ENCODE measurements at regions not wholly inside any gene's neighbourhood (a gene's known extent, or its start where the extent isn't known, plus 50 kb on each side); places are given as distances from the start of the nearest gene placed in this dataset.
A peak's percentile ranks its signal among the peaks of the same experiment; 100 is the strongest.

GRCh38 chr9:88706193-88707113 lies 171.5 kb downstream of the NXNL2 start (continued):
- TF ChIP-seq DBP (CRISPR knock-in tag; IDR thresholded peaks at IDR 0.05; ENCODE audit: not compliant biosample characterization): peak; percentile 52
- TF ChIP-seq ZNF383 (CRISPR knock-in tag; IDR thresholded peaks at IDR 0.05; ENCODE audit: borderline replicate concordance): no peak
- no peak for TF ChIP-seq ZNF251 (CRISPR knock-in tag; IDR thresholded peaks at IDR 0.05)
- peak; percentile 50 for TF ChIP-seq TBL1XR1 (IDR thresholded peaks at IDR 0.05; ENCODE audit: borderline replicate concordance, low read length, partially characterized antibody)
- no peak for TF ChIP-seq ZBTB44 (CRISPR knock-in tag; IDR thresholded peaks at IDR 0.05)
- peak; percentile 86; the same call in 1 of the 2 replicates for TF ChIP-seq ZNF800 (CRISPR knock-in tag; IDR thresholded peaks at IDR 0.05)
- TF ChIP-seq TOE1 (CRISPR knock-in tag; IDR thresholded peaks at IDR 0.05): no peak
- TF ChIP-seq ZSCAN30 (CRISPR knock-in tag; IDR thresholded peaks at IDR 0.05): no peak
- TF ChIP-seq ARID2 (CRISPR knock-in tag; IDR thresholded peaks at IDR 0.05; ENCODE audit: borderline replicate concordance): 0 out of 2 replicates have a peak, but pooled peaks have one; percentile 74
- peak; percentile 89 for TF ChIP-seq KDM6A (CRISPR knock-in tag; IDR thresholded peaks at IDR 0.05; ENCODE audit: low read depth)
- no peak for TF ChIP-seq ZFYVE20 (CRISPR knock-in tag; IDR thresholded peaks at IDR 0.05; ENCODE audit: borderline replicate concordance, low read depth)
- TF ChIP-seq SIN3B (IDR thresholded peaks at IDR 0.05; ENCODE audit: low read length): no peak
- peak; percentile 74; the same call in 1 of the 2 replicates for TF ChIP-seq DR1 (CRISPR knock-in tag; IDR thresholded peaks at IDR 0.05)
- no peak; the same call in 1 of the 2 replicates for TF ChIP-seq ZNF362 (CRISPR knock-in tag; IDR thresholded peaks at IDR 0.05; ENCODE audit: borderline replicate concordance)
- TF ChIP-seq ZNF333 (CRISPR knock-in tag; IDR thresholded peaks at IDR 0.05; ENCODE audit: borderline replicate concordance): no peak
- TF ChIP-seq ZNF564 (CRISPR knock-in tag; IDR thresholded peaks at IDR 0.05): peak; percentile 36; the same call in 1 of the 2 replicates
- TF ChIP-seq ZNF615 (CRISPR knock-in tag; IDR thresholded peaks at IDR 0.05; ENCODE audit: borderline replicate concordance): no peak
- no peak for TF ChIP-seq NRL (CRISPR knock-in tag; IDR thresholded peaks at IDR 0.05; ENCODE audit: borderline replicate concordance)
- no peak; the same call in 1 of the 2 replicates for TF ChIP-seq ZNF451 (CRISPR knock-in tag; IDR thresholded peaks at IDR 0.05)
- TF ChIP-seq TFDP2 (CRISPR knock-in tag; IDR thresholded peaks at IDR 0.05): no peak
- no peak for TF ChIP-seq EZH2 (conservative IDR thresholded peaks at IDR 0.05; ENCODE audit: low read depth, low read length)
- no peak for TF ChIP-seq XBP1 (CRISPR knock-in tag; IDR thresholded peaks at IDR 0.05)
- TF ChIP-seq FOXA3 (CRISPR knock-in tag; IDR thresholded peaks at IDR 0.05): peak; percentile 97
